ENCODE measurements at regions not wholly inside any gene's neighbourhood (a gene's known extent, or its start where the extent isn't known, plus 50 kb on each side); places are given as distances from the start of the nearest gene placed in this dataset.
"Not testable (repeated sequence)": the region's sequence is repeated elsewhere in the genome, so short reads cannot be mapped to it uniquely, and the experiment has no call there.

DNA sequence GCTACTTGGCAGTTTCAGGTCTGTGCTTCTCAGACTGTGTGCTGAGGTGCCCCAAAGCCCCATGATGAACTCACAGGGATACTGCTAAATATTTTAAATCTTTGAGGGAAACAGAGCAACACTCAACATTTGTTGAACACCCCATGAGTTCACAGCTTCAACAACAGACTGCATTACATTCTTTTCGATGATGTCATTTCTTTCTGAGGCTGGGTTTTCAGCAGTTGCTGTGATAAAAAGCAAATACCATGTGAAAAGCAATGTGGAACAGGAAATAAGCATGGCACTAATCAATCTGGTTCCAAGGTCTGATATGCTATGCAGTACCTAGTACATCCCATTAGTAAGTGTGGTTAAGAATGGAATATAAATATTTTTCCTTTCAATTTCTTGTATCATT, 82.7 kb downstream of the RPL27A start:
- H3K4me3 Mint-ChIP-seq = no peak overlapping the region
- no peak overlapping the region for H3K27ac Mint-ChIP-seq
- H3K36me3 Mint-ChIP-seq = no peaks in the 10 kb centered on the region
- H3K9me3 Mint-ChIP-seq = no peaks in the 10 kb centered on the region
- ATAC-seq (no peak), DNase-seq (ENCODE audit: low spot score in 2 of 2) (no peak)
- H3K4me1 Mint-ChIP-seq = no peaks in the 10 kb centered on the region

DNA sequence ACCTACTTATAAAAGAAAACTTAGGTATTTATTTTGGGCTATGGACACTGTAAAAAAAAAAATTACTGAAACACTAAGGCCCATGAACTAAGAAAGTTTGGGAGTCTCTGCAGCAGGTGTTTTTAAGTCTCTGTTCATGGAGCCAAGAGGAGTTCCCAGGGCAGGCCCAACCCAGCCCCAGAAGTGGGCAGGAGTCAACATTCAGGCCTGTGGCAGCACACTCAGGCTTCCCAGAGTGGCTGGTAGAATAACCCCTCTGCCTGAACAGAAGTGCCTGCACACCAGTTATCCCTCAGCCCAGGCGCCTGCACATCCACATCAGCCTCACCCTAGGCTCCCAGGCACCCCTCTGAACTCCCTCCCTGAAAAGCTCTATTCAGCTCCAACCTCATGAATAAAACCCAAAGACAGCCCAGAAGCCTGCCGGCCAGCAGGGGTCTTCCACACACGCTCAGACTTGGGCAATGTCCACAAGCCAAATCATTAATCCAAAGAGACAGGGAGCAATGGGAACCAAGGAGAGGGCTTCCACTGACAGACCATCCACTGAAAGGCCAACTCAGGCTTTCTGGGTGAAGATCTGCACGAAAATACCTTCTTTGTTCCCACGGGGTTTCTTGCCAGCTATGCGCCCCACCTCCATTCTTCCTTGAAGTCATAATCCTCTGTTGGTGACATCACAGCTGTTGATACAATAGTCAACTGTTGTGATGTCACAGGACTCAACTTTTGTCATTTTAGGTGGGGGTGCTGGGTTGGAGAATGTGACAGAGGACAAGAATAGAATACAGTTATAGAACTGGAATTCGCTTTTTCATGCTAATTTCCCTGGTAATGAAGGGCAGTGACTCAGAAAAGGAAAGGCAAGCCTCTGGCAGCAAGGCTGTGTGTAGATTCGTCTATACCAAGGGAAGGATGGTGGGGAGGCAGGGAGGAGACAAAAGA, 83.7 kb downstream of the RPL27A start:
- Mint-ChIP-seq H3K4me1 (no peaks in the 10 kb centered on the region), H3K36me3 (no peaks in the 10 kb centered on the region), H3K27ac (no peak overlapping the region), H3K9me3 (no peaks in the 10 kb centered on the region), H3K4me3 (no peak overlapping the region)
- ATAC-seq (no peak), DNase-seq (ENCODE audit: low spot score in 2 of 2) (no peak)

DNA sequence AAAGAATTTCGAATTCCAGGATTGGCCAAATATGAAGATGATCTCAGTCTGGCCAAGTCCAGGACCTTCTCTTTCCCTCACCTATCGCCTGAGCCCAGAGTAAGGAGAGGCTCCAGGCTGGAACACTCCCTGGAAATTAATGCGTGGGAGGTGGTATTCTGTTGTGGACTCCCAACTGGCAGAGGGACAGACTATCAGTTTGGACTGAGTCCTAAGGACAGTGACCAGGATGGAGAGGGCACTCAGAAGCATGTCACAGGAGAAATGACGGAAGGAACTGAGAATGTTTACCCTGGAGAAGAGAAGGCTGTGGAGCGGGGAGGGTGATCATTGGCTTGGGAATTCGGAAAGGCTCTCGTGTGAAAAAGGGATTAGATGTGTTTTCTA, 84.4 kb downstream of the RPL27A start:
- ATAC-seq (no peak), DNase-seq (ENCODE audit: low spot score in 2 of 2) (no peak)
- Mint-ChIP-seq H3K36me3 (no peaks in the 10 kb centered on the region), H3K4me3 (no peak overlapping the region), H3K4me1 (no peaks in the 10 kb centered on the region), H3K9me3 (no peaks in the 10 kb centered on the region), H3K27ac (no peak overlapping the region)

DNA sequence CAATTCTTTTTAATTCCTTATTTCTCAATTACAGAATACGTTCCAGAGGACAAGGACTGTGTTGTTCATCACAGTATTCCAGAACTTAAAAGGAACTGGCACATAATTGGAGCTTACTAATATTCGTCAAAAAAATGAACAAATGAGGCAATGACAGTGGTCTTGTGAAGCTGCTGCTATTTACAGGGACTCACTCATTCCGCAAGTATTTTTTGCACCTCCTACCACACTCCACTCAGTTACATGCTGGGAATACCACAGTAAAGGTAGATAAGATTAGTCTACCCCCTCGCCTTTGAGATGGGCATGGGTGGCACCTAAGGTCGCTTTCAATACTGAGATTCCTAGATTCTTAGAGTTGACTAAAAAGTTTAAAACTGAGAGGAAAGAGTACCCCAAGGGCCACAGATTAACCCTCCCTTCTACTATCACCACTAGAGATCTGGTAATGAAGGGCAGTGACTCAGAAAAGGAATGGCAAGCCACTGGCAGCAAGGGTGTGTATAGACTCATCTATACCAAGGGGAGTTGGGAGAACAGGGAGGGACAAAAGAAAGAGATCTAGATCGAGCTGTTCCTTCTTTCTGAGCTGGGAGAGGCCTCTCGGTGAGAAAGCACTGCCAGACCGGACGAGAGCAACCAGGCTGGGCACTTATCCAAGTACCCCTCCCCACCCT, 85.0 kb downstream of the RPL27A start:
- DNase-seq (ENCODE audit: low spot score in 2 of 2) = no peak
- H3K36me3 Mint-ChIP-seq = no peaks in the 10 kb centered on the region
- no peaks in the 10 kb centered on the region for H3K4me1 Mint-ChIP-seq

DNA sequence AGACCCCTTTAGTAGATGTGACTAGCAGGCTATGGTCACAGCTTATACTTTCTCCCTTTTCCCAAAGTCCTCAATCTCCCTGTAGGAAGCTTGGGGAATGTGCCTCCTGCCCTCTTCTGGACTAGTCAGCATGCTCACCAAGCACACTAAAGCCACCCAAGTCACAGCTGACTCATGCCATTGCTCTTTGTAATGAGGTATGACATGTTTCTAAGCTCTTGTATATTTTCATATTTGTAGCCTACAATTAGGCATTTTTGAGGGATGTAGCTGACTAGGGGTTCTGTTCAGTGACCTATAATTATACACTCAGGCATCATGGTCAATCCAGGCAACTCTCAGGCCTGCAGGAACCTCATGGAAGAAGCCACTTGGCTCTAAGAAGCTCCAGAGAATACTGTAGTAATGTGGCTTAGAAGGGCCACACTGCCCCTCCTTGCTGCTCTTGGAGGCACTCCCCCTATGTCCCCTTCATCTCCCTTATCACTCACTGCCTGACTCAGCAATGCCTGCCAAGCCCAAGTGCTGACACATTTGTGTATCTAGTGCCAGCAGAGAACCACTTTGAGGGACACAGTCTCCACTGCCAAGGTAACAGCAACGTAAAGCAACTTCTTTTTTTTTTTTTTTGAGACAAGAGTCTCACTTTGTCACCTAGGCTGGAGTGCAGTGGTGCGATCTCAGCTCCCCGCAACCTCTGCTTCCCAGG, 86.2 kb downstream of the RPL27A start:
- Mint-ChIP-seq H3K27ac (no peak overlapping the region), H3K9me3 (no peaks in the 10 kb centered on the region), H3K4me3 (no peak overlapping the region), H3K36me3 (no peaks in the 10 kb centered on the region), H3K4me1 (no peaks in the 10 kb centered on the region)
- DNase-seq (ENCODE audit: low spot score in 2 of 2) (no peak), ATAC-seq (peak; percentile 59)

More for the DNA sequence above, 85.0 kb downstream of the RPL27A start:
- Mint-ChIP-seq H3K27ac (no peak overlapping the region), H3K4me3 (no peak overlapping the region), H3K9me3 (no peaks in the 10 kb centered on the region)
- ATAC-seq = peak; percentile 42

DNA sequence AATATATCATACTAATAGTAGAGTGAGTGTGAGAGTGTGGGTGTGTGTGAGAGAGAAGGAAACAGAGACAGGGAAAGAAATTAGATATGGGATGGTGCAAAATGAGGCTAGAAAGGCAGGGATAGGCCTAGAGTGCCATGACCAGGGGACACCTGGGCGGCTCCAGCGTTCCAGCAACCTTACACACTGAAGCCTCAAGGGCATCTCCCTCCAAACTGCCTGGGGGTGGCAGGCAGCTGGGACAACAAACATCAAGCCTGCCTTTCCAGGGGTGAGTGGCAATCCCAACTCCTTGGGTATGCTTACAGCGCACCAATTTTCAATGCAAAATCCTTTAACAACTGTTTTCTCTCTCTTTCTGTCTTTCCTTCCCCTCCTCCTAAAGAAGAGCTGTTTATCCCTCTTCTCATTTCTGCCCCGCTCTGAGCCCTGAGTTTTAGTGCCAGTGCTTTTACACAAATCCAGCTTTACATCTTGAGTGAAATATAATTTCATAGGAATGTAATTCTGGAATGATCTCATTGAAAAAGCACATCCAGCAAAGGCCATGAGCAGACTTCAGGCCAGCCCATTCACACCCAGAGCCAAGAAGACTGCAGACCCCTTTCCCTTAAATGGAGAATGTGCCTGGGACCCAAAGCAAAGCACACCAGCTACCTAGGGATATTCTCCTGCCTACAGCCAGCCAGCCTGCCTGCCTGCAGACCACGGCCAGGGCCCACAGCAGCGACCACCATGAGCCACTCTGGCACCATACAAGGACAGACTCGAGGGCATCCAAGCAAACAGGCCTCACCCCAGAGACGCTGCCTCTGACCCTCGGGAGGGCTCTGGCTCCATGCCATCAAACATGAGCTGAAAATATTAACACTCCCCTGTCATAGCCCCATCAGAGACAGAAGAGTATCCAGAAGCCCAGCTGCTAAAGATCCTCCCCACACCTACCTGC, 90.3 kb downstream of the RPL27A start:
- Mint-ChIP-seq H3K27ac (no peak overlapping the region), H3K9me3 (no peaks in the 10 kb centered on the region), H3K4me1 (no peaks in the 10 kb centered on the region), H3K36me3 (no peaks in the 10 kb centered on the region), H3K4me3 (no peak overlapping the region)
- no peak for DNase-seq (ENCODE audit: low spot score in 2 of 2)
- ATAC-seq = no peak

DNA sequence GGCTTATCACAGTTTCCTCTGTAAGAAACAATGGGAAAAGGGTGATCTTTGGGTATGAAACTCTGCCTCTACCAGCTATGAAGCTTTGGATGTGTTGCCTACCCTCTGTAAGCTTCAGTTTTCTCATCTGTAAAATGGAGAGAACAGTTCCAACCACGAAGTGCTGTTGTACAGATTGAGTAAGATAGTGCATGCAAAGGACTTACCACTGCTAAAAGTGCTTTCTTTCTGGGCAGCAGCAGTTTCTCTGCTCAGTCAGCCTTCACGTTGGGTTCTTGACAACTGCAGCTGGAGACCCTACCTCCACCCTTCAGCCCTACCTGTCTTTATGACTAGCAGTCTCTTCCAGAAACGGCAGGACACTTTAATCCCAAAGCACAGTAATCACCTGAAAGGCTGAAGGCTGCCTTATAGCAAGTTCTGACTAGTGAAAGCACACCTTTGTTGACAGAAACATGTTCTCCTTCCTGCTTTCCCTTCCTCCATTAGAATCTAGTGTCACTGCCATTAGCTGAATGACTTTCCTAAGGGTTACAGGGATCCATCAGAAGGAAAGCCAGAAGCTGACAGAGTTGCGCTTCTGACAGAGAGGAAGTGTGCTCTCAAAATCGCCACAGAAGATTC, 91.4 kb downstream of the RPL27A start:
- no peak for ATAC-seq
- Mint-ChIP-seq H3K36me3 (no peaks in the 10 kb centered on the region), H3K27ac (no peak overlapping the region)

DNA sequence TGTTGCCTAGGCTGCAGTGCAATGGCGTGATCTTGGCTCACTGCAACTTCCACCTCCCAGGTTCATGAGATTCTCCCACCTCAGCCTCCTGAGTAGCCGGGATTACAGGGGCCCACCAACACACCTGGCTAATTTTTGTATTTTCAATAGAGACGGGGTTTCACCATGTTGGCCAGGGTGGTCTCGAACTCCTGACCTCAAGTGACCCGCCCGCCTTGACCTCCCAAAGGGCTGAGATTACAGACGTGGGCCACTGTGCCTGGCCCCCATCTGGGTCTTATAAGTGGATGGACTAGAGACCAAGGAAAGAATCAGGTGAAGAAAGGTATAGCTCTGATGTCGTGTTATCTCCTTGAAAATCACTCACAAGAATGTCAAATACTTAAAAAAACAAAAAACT, 92.3 kb downstream of the RPL27A start:
- ATAC-seq; H3K4me1 Mint-ChIP-seq; H3K27ac Mint-ChIP-seq; H3K9me3 Mint-ChIP-seq; DNase-seq (ENCODE audit: low spot score in 2 of 2); H3K4me3 Mint-ChIP-seq; H3K36me3 Mint-ChIP-seq: not testable (repeated sequence)

More for the DNA sequence above, 91.4 kb downstream of the RPL27A start:
- DNase-seq (ENCODE audit: low spot score in 2 of 2) = no peak
- Mint-ChIP-seq H3K9me3 (no peaks in the 10 kb centered on the region), H3K4me3 (no peak overlapping the region), H3K4me1 (no peaks in the 10 kb centered on the region)

DNA sequence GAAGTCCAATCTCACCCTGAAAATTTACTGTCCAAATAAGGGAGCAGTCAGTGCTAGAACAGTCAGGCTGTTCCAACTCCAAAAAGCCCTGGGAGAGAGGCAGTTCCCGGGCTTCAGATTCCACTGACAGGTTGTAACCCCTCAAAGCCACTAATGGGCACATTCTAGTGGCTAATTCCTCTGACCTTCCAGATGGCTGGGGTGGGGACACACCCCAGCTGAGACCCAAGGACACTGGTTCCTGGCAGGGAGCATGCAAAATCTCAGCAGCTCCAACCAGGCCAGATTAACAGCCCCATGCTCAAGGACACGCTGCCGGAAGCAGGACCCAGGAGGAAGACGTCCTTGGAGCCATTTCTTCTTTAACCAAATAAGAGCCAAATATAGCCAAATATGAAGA, 92.7 kb downstream of the RPL27A start:
- no peaks in the 10 kb centered on the region for H3K9me3 Mint-ChIP-seq
- DNase-seq (ENCODE audit: low spot score in 2 of 2) (no peak), ATAC-seq (no peak)
- H3K36me3 Mint-ChIP-seq = no peaks in the 10 kb centered on the region
- H3K4me3 Mint-ChIP-seq = no peak overlapping the region
- H3K4me1 Mint-ChIP-seq = no peaks in the 10 kb centered on the region
- no peak overlapping the region for H3K27ac Mint-ChIP-seq

DNA sequence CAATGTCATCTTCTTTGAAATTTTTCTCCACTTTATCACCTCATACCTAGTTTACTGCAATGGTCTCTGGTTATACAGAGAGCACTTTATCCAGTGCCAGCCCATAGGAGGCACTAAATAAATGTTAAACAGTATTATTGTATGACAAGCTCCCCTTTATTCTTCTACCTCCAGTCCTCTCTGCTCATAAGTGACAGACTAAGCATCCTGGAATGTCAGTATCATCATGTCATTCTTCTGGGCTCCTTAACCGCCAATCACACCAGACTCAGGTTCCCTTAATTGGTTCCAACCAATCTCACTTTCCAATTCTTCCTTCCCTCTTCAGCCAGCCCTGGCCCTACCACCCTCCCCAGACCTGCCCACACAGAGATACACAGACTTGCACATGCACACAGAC, 93.1 kb downstream of the RPL27A start:
- Mint-ChIP-seq H3K36me3 (no peaks in the 10 kb centered on the region), H3K4me1 (no peaks in the 10 kb centered on the region), H3K9me3 (no peaks in the 10 kb centered on the region), H3K4me3 (no peak overlapping the region), H3K27ac (no peak overlapping the region)
- DNase-seq (ENCODE audit: low spot score in 2 of 2) (no peak), ATAC-seq (no peak)

DNA sequence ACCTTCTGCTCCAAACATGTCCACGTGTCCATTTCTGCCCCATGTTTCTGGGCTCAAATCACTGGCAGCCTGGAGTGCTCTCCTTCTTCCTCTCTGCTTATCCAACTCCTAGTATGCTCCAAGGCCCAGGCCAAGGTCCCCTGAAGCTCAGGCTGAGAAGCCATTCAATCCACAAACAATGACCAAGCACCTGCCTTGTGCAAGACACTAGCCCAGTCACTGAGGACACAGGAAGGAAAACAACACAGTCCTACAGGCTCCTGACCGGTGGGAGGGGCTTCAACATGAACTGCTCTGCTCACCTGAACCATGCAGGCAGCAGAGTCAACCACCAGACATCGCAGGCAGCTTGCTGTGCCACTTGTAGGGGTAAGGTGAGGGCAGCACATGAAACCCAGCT, 93.6 kb downstream of the RPL27A start:
- Mint-ChIP-seq H3K9me3 (no peaks in the 10 kb centered on the region), H3K27ac (no peak overlapping the region), H3K4me1 (no peaks in the 10 kb centered on the region), H3K4me3 (no peak overlapping the region), H3K36me3 (no peaks in the 10 kb centered on the region)
- no peak for ATAC-seq
- DNase-seq (ENCODE audit: low spot score in 2 of 2) = no peak

DNA sequence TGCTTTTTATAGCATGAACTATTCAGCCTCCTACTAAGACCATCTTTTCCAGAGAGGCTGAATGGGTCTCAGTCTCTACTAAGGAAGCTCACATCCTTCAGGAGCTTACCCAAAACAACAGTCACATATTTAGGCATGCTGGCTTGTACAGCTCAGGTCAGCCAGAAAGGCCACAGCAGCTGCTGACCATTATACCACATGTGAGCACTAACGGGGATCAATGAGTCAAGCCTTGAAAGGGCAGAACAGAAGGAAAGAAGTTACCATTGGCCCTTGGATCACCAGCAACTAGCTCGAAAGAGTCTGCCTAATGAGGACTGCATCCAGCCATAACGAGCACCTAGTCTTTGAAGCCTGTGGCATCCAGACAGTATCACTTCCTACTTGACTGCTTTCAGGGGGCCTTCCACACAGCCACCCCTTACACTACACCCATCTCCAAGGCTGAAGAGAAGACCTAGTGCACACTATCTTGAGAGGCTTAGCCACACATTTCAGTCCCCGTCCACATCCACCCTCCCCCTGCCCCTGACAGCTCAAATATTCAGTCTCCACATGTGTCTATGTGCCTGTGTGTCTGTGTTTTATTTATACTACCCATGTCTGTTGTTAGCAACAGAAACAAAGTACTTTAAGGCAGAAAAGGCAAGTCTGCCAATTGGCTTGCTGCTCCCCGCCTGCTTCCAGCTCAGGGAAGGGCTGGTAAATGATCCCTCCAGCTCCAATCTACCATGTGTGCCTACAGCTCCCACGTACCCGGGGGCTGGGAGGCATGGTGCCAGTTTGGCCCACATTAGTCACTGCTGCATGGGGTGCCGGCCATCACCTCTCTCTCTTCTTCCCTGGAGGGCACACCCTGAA, 95.5 kb downstream of the RPL27A start:
- Mint-ChIP-seq H3K4me3 (no peak overlapping the region), H3K27ac (no peak overlapping the region), H3K4me1 (no peaks in the 10 kb centered on the region), H3K36me3 (no peaks in the 10 kb centered on the region), H3K9me3 (no peaks in the 10 kb centered on the region)
- no peak for ATAC-seq
- no peak for DNase-seq (ENCODE audit: low spot score in 2 of 2)

DNA sequence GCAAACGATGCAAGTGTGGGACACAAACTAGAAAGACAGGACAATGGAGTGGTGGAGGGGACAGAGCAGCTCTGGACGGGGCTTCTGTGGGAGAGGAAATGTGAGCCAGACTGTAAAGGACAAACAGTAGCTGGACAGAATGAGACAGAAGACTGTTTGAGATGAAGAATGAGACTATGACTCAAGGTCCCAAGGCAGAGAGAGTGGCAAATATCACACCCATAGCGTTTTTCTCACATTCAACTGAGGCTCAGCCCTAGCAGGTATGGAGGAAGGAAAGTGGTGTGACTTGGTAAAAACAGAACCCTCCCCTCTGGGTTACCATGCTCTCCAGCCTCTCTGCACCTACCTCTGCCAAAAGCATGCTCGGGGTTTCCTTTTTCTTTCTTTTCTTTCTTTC, 96.5 kb downstream of the RPL27A start:
- Mint-ChIP-seq H3K36me3 (no peaks in the 10 kb centered on the region), H3K4me1 (no peaks in the 10 kb centered on the region), H3K9me3 (no peaks in the 10 kb centered on the region), H3K4me3 (no peak overlapping the region), H3K27ac (no peak overlapping the region)
- DNase-seq (ENCODE audit: low spot score in 2 of 2) (no peak), ATAC-seq (peak; percentile 33)

DNA sequence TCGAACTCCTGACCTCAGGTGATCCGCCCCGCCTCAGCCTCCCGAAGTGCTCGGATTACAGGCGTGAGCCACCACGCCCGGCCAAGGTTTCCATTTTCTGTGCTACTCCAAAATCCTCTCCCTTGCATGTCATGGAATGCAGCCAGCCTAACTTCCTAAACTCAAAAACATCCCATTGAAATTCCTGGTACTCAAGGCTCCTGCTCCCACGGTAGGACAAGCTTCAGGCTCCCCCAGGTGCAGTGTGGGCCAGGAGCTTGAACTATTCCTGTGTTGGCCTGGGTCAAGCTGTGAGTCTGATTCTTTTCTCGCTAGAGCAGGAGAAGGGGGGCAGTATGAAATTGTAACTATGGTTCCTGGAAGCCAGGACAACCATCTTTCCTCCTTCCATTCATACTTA, 97.1 kb downstream of the RPL27A start:
- no peak overlapping the region for H3K27ac Mint-ChIP-seq
- no peak overlapping the region for H3K4me3 Mint-ChIP-seq
- H3K36me3 Mint-ChIP-seq = no peaks in the 10 kb centered on the region
- no peaks in the 10 kb centered on the region for H3K4me1 Mint-ChIP-seq
- no peak for ATAC-seq
- no peaks in the 10 kb centered on the region for H3K9me3 Mint-ChIP-seq
- DNase-seq (ENCODE audit: low spot score in 2 of 2) = no peak
